H1 (cell line): ENCODE measurements at regions not wholly inside any gene's neighbourhood (a gene's known extent, or its start where the extent isn't known, plus 50 kb on each side); places are given as distances from the start of the nearest gene placed in this dataset.

Source experiments
- CTCF ChIA-PET: fragments of 300-600 bp; sonication (Branson Sonifier 250); formaldehyde crosslinking; loops from one replicate; lab custom pipeline; 2021; ENCODE audit not compliant: partially characterized antibody; lab: Charles Lee
- POLR2A ChIA-PET: fragments of 300-600 bp; sonication (Branson Sonifier 250); formaldehyde crosslinking; loops from one replicate; lab custom pipeline; 2021; ENCODE audit warnings: inconsistent platforms; ENCODE audit not compliant: partially characterized antibody; lab: Charles Lee
- DNase-seq, 2 experiments: peaks; one replicate each; pipeline versions ENCODE4 v3.0.0 to v3.0.0-alpha.2; 2010 to 2022; ENCODE audit warnings: low spot score in 2 of 2, low read depth in 1 of 2, mixed read lengths in 1 of 2
- FAIRE-seq: peaks from 2 replicates; lab custom pipeline; 2011; peaks lifted over from hg19 to GRCh38; lab: Jason Lieb, UNC
- H2AFZ ChIP-seq: 2 replicates; pipeline ENCODE4 v1.8.1; 2012; ENCODE audit warnings: low read length, inconsistent platforms
- H2AK5ac ChIP-seq: 2 replicates; pipeline ENCODE4 v1.6.1; 2013; ENCODE audit warnings: low read depth, low read length
- H2BK120ac ChIP-seq: replicated peaks from 2 replicates; pipeline ENCODE3; 2013; ENCODE audit warnings: low read depth, low read length, inconsistent platforms
- H2BK12ac ChIP-seq: 2 replicates; pipeline ENCODE4 v1.6.1; 2013; ENCODE audit warnings: low read depth, low read length
- H2BK15ac ChIP-seq: 2 replicates; pipeline ENCODE4 v1.6.1; 2013; ENCODE audit warnings: low read length
- H2BK20ac ChIP-seq: 2 replicates; pipeline ENCODE4 v1.6.1; 2013; ENCODE audit warnings: low read length
- H2BK5ac ChIP-seq: 2 replicates; pipeline ENCODE4 v1.6.1; 2013; ENCODE audit warnings: low read depth, low read length
- H3K14ac ChIP-seq: 2 replicates; pipeline ENCODE4 v1.6.1; 2013; ENCODE audit warnings: inconsistent platforms; ENCODE audit not compliant: insufficient read length
- H3K18ac ChIP-seq: 2 replicates; pipeline ENCODE4 v1.6.1; 2013; ENCODE audit warnings: low read length; ENCODE audit errors: extremely low read depth
- H3K23ac ChIP-seq: 2 replicates; pipeline ENCODE4 v1.6.1; 2013; ENCODE audit warnings: inconsistent platforms; ENCODE audit not compliant: insufficient read length
- H3K23me2 ChIP-seq: 2 replicates; pipeline ENCODE4 v1.6.1; 2013; ENCODE audit warnings: low read depth, low read length
- H3K27ac ChIP-seq: 2 replicates; pipeline ENCODE4 v1.6.1; 2011; ENCODE audit warnings: low read depth, low read length, inconsistent platforms
- H3K27me3 ChIP-seq, 4 experiments: replicated peaks in 1 of 4; 1 replicate in 1 of 4; 2 replicates in 3 of 4; pipeline versions ENCODE4 v1.6.1 to v1.8.1; 2011 to 2013; ENCODE audit warnings: low read length in 3 of 4, mild to moderate bottlenecking in 3 of 4, inconsistent platforms in 2 of 4, mixed read lengths in 2 of 4, moderate library complexity in 1 of 4; ENCODE audit not compliant: control insufficient read depth in 3 of 4, insufficient read depth in 3 of 4; ENCODE audit errors: extremely low read depth in 1 of 4
- H3K36me3 ChIP-seq, 4 experiments: 2 replicates each; pipeline versions ENCODE4 v1.6.1 to v1.8.1; 2011 to 2013; ENCODE audit warnings: mild to moderate bottlenecking in 4 of 4, low read length in 3 of 4, moderate library complexity in 2 of 4, control low read depth in 1 of 4, inconsistent platforms in 1 of 4; ENCODE audit not compliant: insufficient read depth in 4 of 4, control insufficient read depth in 2 of 4
- H3K4ac ChIP-seq: replicated peaks from 2 replicates; pipeline ENCODE3; 2013; ENCODE audit warnings: low read length, low read depth, mixed read lengths, inconsistent platforms; ENCODE audit not compliant: insufficient read length
- H3K4me1 ChIP-seq, 4 experiments: replicated peaks in 1 of 4; 1 replicate in 1 of 4; 2 replicates in 3 of 4; pipeline versions ENCODE4 v1.6.1 to v1.8.1; 2011 to 2013; ENCODE audit warnings: low read length in 3 of 4, inconsistent platforms in 2 of 4, mixed read lengths in 1 of 4; ENCODE audit not compliant: insufficient read depth in 4 of 4, control insufficient read depth in 3 of 4
- H3K4me2 ChIP-seq, 2 experiments: 2 replicates each; pipeline versions ENCODE4 v1.6.1 to v1.8.1; 2011 to 2013; ENCODE audit warnings: low read depth in 2 of 2, low read length in 2 of 2, control low read depth in 1 of 2, inconsistent platforms in 1 of 2, mild to moderate bottlenecking in 1 of 2; ENCODE audit not compliant: insufficient read depth in 1 of 2
- H3K4me3 ChIP-seq, 4 experiments: fragments of 200-600, 300-600 bp in 1 of 4; sonication (generic), shearing (Covaris generic), sonication (Bioruptor Twin) in 1 of 4; 2 replicates each; pipeline versions ENCODE4 v1.5.1 to v1.8.1; 2011 to 2016; ENCODE audit warnings: low read length in 4 of 4, low read depth in 3 of 4, control low read depth in 2 of 4, inconsistent platforms in 2 of 4, mild to moderate bottlenecking in 2 of 4, mixed read lengths in 1 of 4, moderate library complexity in 1 of 4; ENCODE audit not compliant: insufficient read depth in 2 of 4; ENCODE audit errors: extremely low read depth in 1 of 4
- H3K56ac ChIP-seq: replicated peaks from 2 replicates; pipeline ENCODE3; 2013; ENCODE audit warnings: low read depth, mild to moderate bottlenecking, mixed read lengths, low read length, inconsistent platforms; ENCODE audit not compliant: insufficient read length
- H3K79me1 ChIP-seq: 2 replicates; pipeline ENCODE4 v1.6.1; 2013; ENCODE audit warnings: low read depth, low read length, control low read depth
- H3K79me2 ChIP-seq, 2 experiments: 2 replicates each; pipeline versions ENCODE4 v1.6.1 to v1.8.1; 2012 to 2013; ENCODE audit warnings: low read length in 2 of 2, mild to moderate bottlenecking in 2 of 2, inconsistent platforms in 1 of 2; ENCODE audit not compliant: insufficient read depth in 2 of 2, control insufficient read depth in 1 of 2
- H3K9ac ChIP-seq, 4 experiments: replicated peaks in 1 of 4; 1 replicate in 1 of 4; 2 replicates in 3 of 4; pipeline versions ENCODE4 v1.6.1 to v1.8.1; 2011 to 2013; ENCODE audit warnings: low read depth in 3 of 4, low read length in 3 of 4, control low read depth in 2 of 4, mild to moderate bottlenecking in 2 of 4, moderate library complexity in 2 of 4, inconsistent platforms in 1 of 4; ENCODE audit errors: extremely low read depth in 1 of 4
- H3K9me3 ChIP-seq, 2 experiments: 2 replicates each; pipeline versions ENCODE4 v1.6.1 to v1.8.1; 2012 to 2013; ENCODE audit warnings: mild to moderate bottlenecking in 2 of 2, moderate library complexity in 2 of 2, control low read depth in 1 of 2, inconsistent platforms in 1 of 2, low read depth in 1 of 2, low read length in 1 of 2, mixed read lengths in 1 of 2; ENCODE audit not compliant: insufficient read depth in 2 of 2
- H4K20me1 ChIP-seq, 2 experiments: replicated peaks in 1 of 2; 2 replicates each; pipeline versions ENCODE3 to v1.8.1; 2011 to 2013; ENCODE audit warnings: inconsistent platforms in 2 of 2, low read length in 2 of 2, mild to moderate bottlenecking in 1 of 2; ENCODE audit not compliant: insufficient read depth in 2 of 2, control insufficient read depth in 1 of 2
- H4K5ac ChIP-seq: 2 replicates; pipeline ENCODE4 v1.6.1; 2013; ENCODE audit warnings: low read length, low read depth, mixed read lengths, inconsistent platforms; ENCODE audit not compliant: insufficient read length
- H4K8ac ChIP-seq: 2 replicates; pipeline ENCODE4 v1.8.0; 2013; ENCODE audit warnings: mild to moderate bottlenecking, moderate library complexity, low read length, inconsistent platforms; ENCODE audit not compliant: insufficient read depth; ENCODE audit errors: extremely low read depth
- H4K91ac ChIP-seq: replicated peaks from 2 replicates; pipeline ENCODE3; 2013; ENCODE audit warnings: low read length, mixed read lengths, inconsistent platforms; ENCODE audit not compliant: insufficient read length
- BRCA1 ChIP-seq: IDR thresholded peaks from 2 replicates; pipeline ENCODE4 v1.6.1; 2012; ENCODE audit warnings: low read depth, low read length, improper control_type of control experiment
- CEBPB ChIP-seq: IDR thresholded peaks from 2 replicates; pipeline ENCODE4 v1.6.1; 2012; ENCODE audit warnings: low read depth, low read length
- CHD2 ChIP-seq: IDR thresholded peaks from 2 replicates; pipeline ENCODE4 v1.6.1; 2012; ENCODE audit warnings: low read length, improper control_type of control experiment
- EP300 ChIP-seq, 2 experiments: IDR thresholded peaks; 1 replicate in 1 of 2; 2 replicates in 1 of 2; pipeline ENCODE4 v1.6.1; 2011 to 2012; ENCODE audit warnings: low read depth in 2 of 2, low read length in 2 of 2, mild to moderate bottlenecking in 2 of 2, borderline replicate concordance in 1 of 2, inconsistent platforms in 1 of 2, moderate library complexity in 1 of 2
- NANOG ChIP-seq: IDR thresholded peaks from 2 replicates; pipeline ENCODE4 v1.6.1; 2011; ENCODE audit warnings: low read length, low read depth, mild to moderate bottlenecking, inconsistent platforms; ENCODE audit not compliant: insufficient read depth, poor library complexity, severe bottlenecking
- RAD21 ChIP-seq, 2 experiments: IDR thresholded peaks in 1 of 2; conservative IDR thresholded peaks in 1 of 2; 2 replicates each; pipeline ENCODE4 v1.6.1; 2011; ENCODE audit warnings: low read depth in 2 of 2, low read length in 2 of 2, improper control_type of control experiment in 1 of 2, inconsistent platforms in 1 of 2, mild to moderate bottlenecking in 1 of 2, moderate library complexity in 1 of 2
- RFX5 ChIP-seq: IDR thresholded peaks from 2 replicates; pipeline ENCODE4 v1.6.1; 2011; ENCODE audit warnings: low read depth, low read length, improper control_type of control experiment, borderline replicate concordance
- TEAD4 ChIP-seq: IDR thresholded peaks from 2 replicates; pipeline ENCODE4 v1.6.1; 2012; ENCODE audit warnings: low read depth, low read length, inconsistent platforms, mixed read lengths
- YY1 ChIP-seq: IDR thresholded peaks from 2 replicates; pipeline ENCODE4 v1.6.1; 2011; ENCODE audit warnings: low read depth, mild to moderate bottlenecking, low read length
- WGBS, 2 experiments: shearing (Covaris generic) in 1 of 2; methylation state at CpG; one replicate each; pipeline versions ENCODE4 v1.1.6 to v1.1.7; 2013 to 2015; ENCODE audit warnings: low lambda C conversion rate in 2 of 2, mixed read lengths in 2 of 2, inconsistent platforms in 1 of 2, low coverage in 1 of 2, missing lambda C conversion rate in 1 of 2; ENCODE audit not compliant: insufficient replicate concordance in 2 of 2, insufficient coverage in 1 of 2, insufficient read length in 1 of 2; ENCODE audit errors: extremely low coverage in 1 of 2, missing lambda C conversion rate in 1 of 2; 5-methylcytosine and 5-hydroxymethylcytosine counted together
- TF ChIP-seq, protein P1 (sequence below): IDR thresholded peaks from 2 replicates; pipeline ENCODE4 v1.6.1; 2012; ENCODE audit warnings: inconsistent platforms

DNA sequence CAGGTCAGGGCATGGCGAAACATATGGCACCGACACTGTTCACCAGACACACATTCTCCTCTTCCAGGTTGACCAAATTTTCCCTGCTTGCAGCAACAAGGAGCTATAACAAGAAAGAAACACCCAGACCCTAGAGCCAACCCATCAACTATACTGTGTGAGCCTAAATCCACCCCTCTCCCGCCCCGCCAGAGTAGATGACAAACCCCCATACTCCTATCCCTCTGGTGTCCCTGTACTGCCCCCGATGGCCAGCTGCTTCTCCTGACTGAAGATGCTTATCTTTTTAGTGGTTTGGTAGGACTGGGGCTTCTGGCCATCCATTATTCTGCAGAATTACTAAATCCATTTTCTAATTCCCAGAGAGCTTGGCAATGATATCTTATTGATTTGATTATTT is 70.1 kb upstream of the EEPD1 start:
- H2AFZ ChIP-seq = no peak overlapping the region
- no peaks in the 10 kb centered on the region for H4K20me1 ChIP-seq
- no peaks in the 10 kb centered on the region for H3K79me2 ChIP-seq
- H4K8ac ChIP-seq = no peak overlapping the region
- H2AK5ac ChIP-seq = no peak overlapping the region
- 91% methylated on average over 3 of the region's 5 CpGs; no CpG with 5 or more reads in 1 of the 2 experiments for WGBS, 2 experiments
- no peak overlapping the region for H3K4ac ChIP-seq
- no peaks in the 10 kb centered on the region for H3K23me2 ChIP-seq
- DNase-seq (no peak), FAIRE-seq (no peak)
- peaks cover 0 to 5% (median 0%) of the 10 kb centered on the region in 4 experiments; a peak in 2 of 7 replicates for H3K4me1 ChIP-seq
- CTCF ChIA-PET = interaction anchor here (0.6 to 2.8 kb wide), 26 partner anchors 8 to 237 kb away, joined by 3 to 13 read pairs (median 4); no protein-coding TSS in a partner anchor
- H3K14ac ChIP-seq = no peak overlapping the region
- H2BK20ac ChIP-seq = no peak overlapping the region
- H2BK15ac ChIP-seq = no peak overlapping the region
- no peak overlapping the region for H3K4me2 ChIP-seq
- H3K4me3 ChIP-seq = no peak overlapping the region
- no peak overlapping the region for H3K18ac ChIP-seq
- H3K27me3 ChIP-seq = no peaks in the 10 kb centered on the region; a peak in 2 of 7 replicates
- H3K79me1 ChIP-seq = no peaks in the 10 kb centered on the region
- H4K5ac ChIP-seq = no peak overlapping the region
- no peaks in the 10 kb centered on the region; a peak in 1 of 4 replicates for H3K9me3 ChIP-seq
- no peak overlapping the region for H3K9ac ChIP-seq
- no peaks in the 10 kb centered on the region for H3K36me3 ChIP-seq
- no peak overlapping the region for H2BK120ac ChIP-seq
- no peak overlapping the region for H3K27ac ChIP-seq
- no peak overlapping the region for H2BK12ac ChIP-seq
- POLR2A ChIA-PET = interaction anchor here (0.7 kb wide), 1 partner anchor 1060 kb away, joined by 3 read pairs; no protein-coding TSS in a partner anchor
- no peak overlapping the region for H4K91ac ChIP-seq
- no peak overlapping the region for H2BK5ac ChIP-seq
- H3K56ac ChIP-seq = no peak overlapping the region
- H3K23ac ChIP-seq = no peak overlapping the region
- TF ChIP-seq BRCA1 = no peak
- TF ChIP-seq YY1 = no peak
- TF ChIP-seq, protein P1, sequence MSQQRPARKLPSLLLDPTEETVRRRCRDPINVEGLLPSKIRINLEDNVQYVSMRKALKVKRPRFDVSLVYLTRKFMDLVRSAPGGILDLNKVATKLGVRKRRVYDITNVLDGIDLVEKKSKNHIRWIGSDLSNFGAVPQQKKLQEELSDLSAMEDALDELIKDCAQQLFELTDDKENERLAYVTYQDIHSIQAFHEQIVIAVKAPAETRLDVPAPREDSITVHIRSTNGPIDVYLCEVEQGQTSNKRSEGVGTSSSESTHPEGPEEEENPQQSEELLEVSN = no peak
- TF ChIP-seq RAD21 (IDR thresholded peaks at IDR 0.05 in 1 of 2, conservative IDR thresholded peaks at IDR 0.05 in 1 of 2; ENCODE audit: low read depth in 2 of 2, low read length in 2 of 2) = peak; percentile 47 to 51
- no peak for TF ChIP-seq CHD2
- TF ChIP-seq EP300 (IDR thresholded peaks at IDR 0.05; ENCODE audit: borderline replicate concordance in 1 of 2, low read depth in 2 of 2, low read length in 2 of 2) = no peak
- no peak for TF ChIP-seq CEBPB
- TF ChIP-seq RFX5 = no peak
- TF ChIP-seq TEAD4 = no peak
- no peak for TF ChIP-seq NANOG
